Glutamatergic neuron (in vitro differentiated cells): ENCODE measurements at regions not wholly inside any gene's neighbourhood (a gene's known extent, or its start where the extent isn't known, plus 50 kb on each side); places are given as distances from the start of the nearest gene placed in this dataset.

Source experiments
- DNase-seq: peaks from one replicate; pipeline ENCODE4 v3.0.0; 2022
- H3K27ac Mint-ChIP-seq: one replicate; pipeline ENCODE4 v1.8.0; 2020; ENCODE audit warnings: mild to moderate bottlenecking, mixed read lengths, inconsistent platforms; ENCODE audit not compliant: unreplicated experiment
- H3K27me3 Mint-ChIP-seq: one replicate; pipeline ENCODE4 v1.8.0; 2020; ENCODE audit warnings: mild to moderate bottlenecking, moderate library complexity, mixed read lengths, inconsistent platforms; ENCODE audit not compliant: unreplicated experiment
- H3K36me3 Mint-ChIP-seq: one replicate; pipeline ENCODE4 v1.8.0; 2020; ENCODE audit warnings: mild to moderate bottlenecking, mixed read lengths, inconsistent platforms; ENCODE audit not compliant: unreplicated experiment
- H3K4me1 Mint-ChIP-seq: one replicate; pipeline ENCODE4 v1.8.0; 2020; ENCODE audit warnings: mild to moderate bottlenecking, low read depth, mixed read lengths, inconsistent platforms; ENCODE audit not compliant: unreplicated experiment
- H3K4me3 Mint-ChIP-seq: one replicate; pipeline ENCODE4 v1.8.0; 2020; ENCODE audit warnings: mild to moderate bottlenecking, mixed read lengths, inconsistent platforms; ENCODE audit not compliant: unreplicated experiment
- H3K9me3 Mint-ChIP-seq: one replicate; pipeline ENCODE4 v1.8.0; 2020; ENCODE audit warnings: mild to moderate bottlenecking, moderate library complexity, mixed read lengths, inconsistent platforms; ENCODE audit not compliant: unreplicated experiment
- CTCF ChIP-seq: fragments of 200-600 bp; sonication (generic); IDR thresholded peaks from one replicate; pipeline ENCODE4 v1.5.0; 2021; ENCODE audit not compliant: partially characterized antibody, unreplicated experiment

- H3K4me3 Mint-ChIP-seq = no peak overlapping the region
- no peak for TF ChIP-seq CTCF
- no peak for DNase-seq
- H3K9me3 Mint-ChIP-seq = no peaks in the 10 kb centered on the region
- H3K36me3 Mint-ChIP-seq = no peaks in the 10 kb centered on the region
- H3K27me3 Mint-ChIP-seq = no peaks in the 10 kb centered on the region
- peaks cover 2% of the 10 kb centered on the region for H3K4me1 Mint-ChIP-seq
- no peak overlapping the region for H3K27ac Mint-ChIP-seq
Observed at GRCh38 chr3:180180795-180181194, 144.1 kb upstream of the PEX5L start.

GRCh38 chr3:180181387-180181786, 144.7 kb upstream of the PEX5L start:
- H3K9me3 Mint-ChIP-seq = no peaks in the 10 kb centered on the region
- no peak overlapping the region for H3K27ac Mint-ChIP-seq
- H3K4me1 Mint-ChIP-seq = peaks cover 2% of the 10 kb centered on the region
- no peaks in the 10 kb centered on the region for H3K27me3 Mint-ChIP-seq
- H3K4me3 Mint-ChIP-seq = no peak overlapping the region
- TF ChIP-seq CTCF = no peak
- no peak for DNase-seq
- no peaks in the 10 kb centered on the region for H3K36me3 Mint-ChIP-seq

GRCh38 chr3:180183346-180183745, 146.6 kb upstream of the PEX5L start:
- no peaks in the 10 kb centered on the region for H3K9me3 Mint-ChIP-seq
- no peaks in the 10 kb centered on the region for H3K27me3 Mint-ChIP-seq
- no peak overlapping the region for H3K27ac Mint-ChIP-seq
- H3K36me3 Mint-ChIP-seq = no peaks in the 10 kb centered on the region
- DNase-seq = no peak
- peaks cover 2% of the 10 kb centered on the region for H3K4me1 Mint-ChIP-seq
- TF ChIP-seq CTCF = no peak
- peak overlapping the region; percentile 17 for H3K4me3 Mint-ChIP-seq

- no peak for TF ChIP-seq CTCF
- Mint-ChIP-seq H3K36me3 (no peaks in the 10 kb centered on the region), H3K9me3 (no peaks in the 10 kb centered on the region), H3K27ac (no peak overlapping the region), H3K4me3 (no peak overlapping the region), H3K4me1 (peaks cover 2% of the 10 kb centered on the region), H3K27me3 (no peaks in the 10 kb centered on the region)
- no peak for DNase-seq
Observed at GRCh38 chr3:180184816-180185215, 148.1 kb upstream of the PEX5L start.

GRCh38 chr3:180185650-180186049, 148.9 kb upstream of the PEX5L start:
- no peak for TF ChIP-seq CTCF
- H3K36me3 Mint-ChIP-seq = no peaks in the 10 kb centered on the region
- no peak for DNase-seq
- peaks cover 3% of the 10 kb centered on the region for H3K27me3 Mint-ChIP-seq
- no peak overlapping the region for H3K4me3 Mint-ChIP-seq
- H3K9me3 Mint-ChIP-seq = no peaks in the 10 kb centered on the region
- no peak overlapping the region for H3K27ac Mint-ChIP-seq
- H3K4me1 Mint-ChIP-seq = peaks cover 2% of the 10 kb centered on the region
